NCI-H82 (cell line): ENCODE measurements at regions not wholly inside any gene's neighbourhood (a gene's known extent, or its start where the extent isn't known, plus 50 kb on each side); places are given as distances from the start of the nearest gene placed in this dataset.

Experiments
- DNase-seq: peaks from one replicate; lab custom pipeline; 2025; lab: John Stamatoyannopoulos, UW

DNA sequence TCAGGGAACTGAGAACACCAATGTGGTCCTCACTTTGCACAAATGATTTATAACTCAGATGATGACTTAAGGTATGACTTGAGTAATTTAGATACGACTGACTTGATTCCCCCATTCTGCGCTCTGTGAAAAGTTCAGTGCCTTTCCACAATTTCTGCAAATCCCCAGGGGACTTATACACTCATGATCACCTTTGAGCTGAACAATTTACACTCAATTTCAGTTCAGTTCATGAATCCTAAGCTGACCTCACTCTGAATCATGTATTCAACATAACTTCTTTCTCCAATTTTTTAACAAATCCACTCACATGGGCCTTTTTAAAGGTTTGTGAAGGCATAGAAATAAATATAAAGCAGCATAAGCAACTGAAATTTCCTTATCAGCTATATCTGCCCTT lies 274.2 kb downstream of the FAM76B start:
- no peak for DNase-seq

DNA sequence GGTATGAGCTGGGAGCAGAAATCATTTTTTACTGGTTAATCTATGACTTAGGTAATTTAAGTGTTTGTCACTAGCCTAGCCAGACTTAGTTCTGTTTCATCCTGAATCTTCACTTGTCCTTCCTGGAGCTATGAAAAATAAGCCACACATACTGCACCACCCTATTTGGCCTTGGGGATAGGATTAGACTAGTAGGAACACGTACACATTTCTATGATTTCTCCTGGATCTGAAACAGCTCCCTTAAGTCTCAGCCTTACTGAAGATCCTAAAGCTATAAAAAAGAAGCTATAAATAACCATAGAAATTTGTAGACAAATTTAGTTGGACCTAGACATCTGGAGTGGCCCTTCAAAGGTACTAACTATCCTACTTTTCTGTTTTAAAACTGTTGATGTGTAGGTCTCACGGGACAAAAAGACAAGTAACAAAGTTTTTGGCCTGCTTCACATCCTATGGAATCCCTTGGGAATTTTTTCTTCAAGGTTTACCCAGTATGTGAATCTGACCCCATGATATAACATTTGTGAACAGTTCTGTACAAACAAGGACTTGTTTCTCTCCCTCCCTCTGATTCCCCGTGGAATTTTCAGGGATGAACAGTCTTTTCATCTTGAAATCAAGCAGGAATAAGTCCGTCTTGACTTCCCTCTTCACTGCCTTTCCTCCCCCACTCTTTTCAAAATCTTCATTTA lies 275.0 kb downstream of the FAM76B start:
- no peak for DNase-seq

DNA sequence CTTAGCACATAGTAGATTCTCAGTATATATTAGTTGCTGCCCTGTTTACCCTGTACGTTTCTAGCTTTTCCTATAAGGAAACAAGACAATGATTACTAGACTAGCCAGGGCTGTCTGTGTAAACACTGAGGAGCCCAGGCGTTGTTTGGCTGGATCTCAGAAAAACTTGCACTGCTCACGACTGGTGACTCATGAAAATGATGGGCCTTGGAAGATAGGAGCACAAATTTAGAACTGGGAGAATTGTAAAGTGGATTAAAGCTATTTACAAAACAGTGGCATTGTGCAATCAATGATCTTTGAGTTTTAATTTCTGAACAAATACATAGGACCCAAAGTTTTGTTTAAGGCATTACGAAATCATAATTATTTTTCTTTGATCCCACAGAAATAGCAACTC lies 276.9 kb downstream of the FAM76B start:
- no peak for DNase-seq

DNA sequence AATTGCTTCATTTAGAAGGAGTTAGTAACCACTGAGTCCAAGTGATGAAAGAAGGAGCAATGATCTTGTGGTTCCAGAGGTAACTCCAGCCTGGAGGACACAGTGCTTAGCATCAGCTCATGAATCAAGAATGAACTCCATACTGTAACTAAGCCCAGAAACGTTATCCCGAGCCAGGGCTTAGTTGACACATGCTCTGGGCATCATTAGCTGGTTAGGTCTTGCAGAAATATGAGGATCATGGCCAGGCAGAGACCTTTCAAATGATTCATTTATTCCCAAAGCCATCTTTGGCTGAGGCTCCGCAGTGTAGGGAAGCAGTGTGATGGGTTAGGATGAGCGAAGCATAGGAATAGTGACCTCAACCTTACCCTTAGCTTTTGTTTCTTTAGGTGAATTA lies 277.4 kb downstream of the FAM76B start:
- DNase-seq = no peak

DNA sequence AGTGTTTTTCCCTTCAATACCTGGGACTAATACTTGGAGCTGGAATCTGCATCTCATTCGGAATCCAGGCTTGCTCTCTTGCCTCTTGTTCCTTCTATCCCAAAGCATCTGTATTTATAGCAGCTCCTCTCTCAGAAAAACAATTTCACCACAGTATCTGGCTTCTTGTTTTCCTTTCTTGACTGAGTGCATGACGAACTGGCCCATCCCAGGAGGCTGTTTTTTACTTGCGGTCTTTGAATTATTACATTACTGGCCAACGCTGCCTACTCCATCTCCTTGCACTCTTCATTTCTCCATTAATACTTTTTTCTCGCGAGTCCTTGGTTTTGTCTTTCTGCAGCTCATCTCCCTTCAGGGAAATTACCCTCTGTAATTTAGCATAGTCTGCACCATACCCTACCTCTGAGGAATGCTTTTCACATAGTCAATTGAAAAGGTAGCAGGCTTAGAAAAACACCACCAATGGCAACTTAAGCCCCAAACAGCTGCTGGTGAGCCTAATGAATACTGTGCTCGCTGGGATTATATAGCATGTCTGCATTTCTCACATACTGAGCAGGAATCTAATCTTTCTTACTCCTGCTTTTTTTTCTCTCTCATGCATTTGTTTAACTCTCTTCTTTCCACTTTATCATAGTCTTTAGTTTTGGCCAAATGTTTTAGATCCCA lies 277.4 kb upstream of the SESN3 start:
- DNase-seq = peak; percentile 50

DNA sequence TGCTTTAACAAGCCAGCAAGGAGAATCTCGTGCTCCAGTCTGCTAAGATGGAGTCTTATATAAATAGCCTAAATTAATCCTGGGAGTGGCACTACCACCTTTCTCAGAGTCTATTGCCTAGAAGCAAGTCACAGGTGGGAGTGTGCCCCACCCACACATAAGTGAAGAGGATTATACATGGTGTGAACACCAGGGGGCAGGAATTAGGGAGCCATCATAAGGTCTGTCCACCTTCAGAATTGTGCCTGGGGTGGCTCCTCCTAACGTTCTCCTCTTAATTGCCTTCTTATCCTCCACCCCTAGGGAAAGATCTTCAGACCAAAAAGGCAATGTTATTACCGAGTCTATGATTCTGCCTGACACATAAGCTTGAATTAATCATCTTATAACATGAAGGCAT lies 276.8 kb upstream of the SESN3 start:
- peak; percentile 33 for DNase-seq

DNA sequence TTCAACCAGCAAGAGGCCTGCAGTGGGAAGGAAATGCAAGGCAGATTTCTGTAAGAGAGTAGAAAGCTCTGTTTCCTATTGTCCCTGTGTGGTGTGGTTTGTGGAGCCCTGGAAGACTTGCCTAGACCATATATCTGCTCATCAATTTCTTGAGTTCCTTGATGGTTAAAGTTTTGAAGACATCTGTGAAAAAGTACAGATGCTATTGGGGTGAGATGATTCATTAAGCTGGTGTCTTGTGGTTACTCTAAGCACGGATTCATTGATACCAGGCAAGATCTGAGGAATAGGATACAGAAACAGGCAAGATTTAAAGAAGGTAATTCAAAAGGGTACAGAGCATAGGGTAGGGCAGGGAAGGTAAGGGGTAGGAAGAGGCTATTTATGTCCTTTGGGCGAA lies 275.8 kb upstream of the SESN3 start:
- DNase-seq = no peak

DNA sequence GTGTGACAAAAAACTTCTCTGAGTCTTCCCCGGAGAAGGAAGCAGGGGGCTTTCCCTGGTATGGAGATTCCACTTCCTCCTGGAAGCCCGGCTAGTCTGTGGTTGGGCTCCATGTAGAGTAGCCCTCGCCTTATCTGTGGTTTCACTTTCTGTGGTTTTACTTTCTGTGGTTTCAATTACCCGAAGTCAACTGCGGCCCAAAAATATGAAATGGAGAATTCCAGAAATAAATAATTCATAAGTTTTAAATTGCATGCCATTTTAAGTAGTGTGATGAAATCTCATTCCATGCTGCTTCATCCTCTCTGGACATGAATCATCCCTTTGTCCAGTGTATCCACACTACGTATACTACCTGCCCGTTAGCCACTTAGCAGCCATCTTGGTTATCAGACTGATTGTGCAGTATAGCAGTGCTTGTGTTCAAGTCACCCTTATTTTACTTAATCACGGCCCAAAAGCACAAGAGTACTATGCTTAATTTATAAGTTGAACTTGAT lies 275.0 kb upstream of the SESN3 start:
- DNase-seq = no peak

DNA sequence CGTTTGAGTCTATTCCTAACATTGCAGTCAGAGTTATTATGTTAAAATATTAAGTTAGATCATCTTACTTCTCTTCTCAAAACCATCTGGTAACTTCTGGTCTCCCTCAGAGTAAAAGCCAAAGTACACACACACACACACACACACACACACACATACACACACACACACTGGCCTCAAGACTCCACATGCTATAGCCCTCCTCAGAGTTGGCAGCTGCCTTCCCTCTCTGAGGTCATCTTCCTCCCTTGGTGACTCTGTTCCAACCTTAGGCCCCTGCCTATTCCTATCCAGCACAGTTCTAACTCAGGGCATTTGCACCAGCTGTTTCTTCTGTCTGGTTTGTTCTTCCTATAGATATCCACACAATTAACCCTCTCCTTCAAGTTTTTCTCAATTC lies 272.0 kb upstream of the SESN3 start:
- DNase-seq = no peak

DNA sequence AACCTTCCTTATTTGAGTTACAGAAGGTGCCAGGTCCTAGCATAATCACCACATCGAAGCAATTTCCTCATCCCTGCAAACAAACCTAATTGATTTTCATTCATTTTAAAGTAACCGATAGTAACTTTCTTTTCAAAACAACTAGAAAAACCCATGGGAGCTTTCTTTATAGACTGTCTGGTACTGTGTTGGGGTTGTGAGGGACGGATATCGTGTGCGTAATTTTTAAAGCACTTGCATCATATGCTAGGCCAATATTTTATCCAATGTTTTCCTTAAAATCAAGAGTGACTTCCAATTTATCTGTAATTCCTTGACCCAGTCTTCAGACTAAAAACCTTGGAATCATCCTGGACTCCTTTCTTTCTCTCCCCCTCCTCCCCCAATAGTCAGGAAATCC lies 271.5 kb upstream of the SESN3 start:
- DNase-seq = no peak

DNA sequence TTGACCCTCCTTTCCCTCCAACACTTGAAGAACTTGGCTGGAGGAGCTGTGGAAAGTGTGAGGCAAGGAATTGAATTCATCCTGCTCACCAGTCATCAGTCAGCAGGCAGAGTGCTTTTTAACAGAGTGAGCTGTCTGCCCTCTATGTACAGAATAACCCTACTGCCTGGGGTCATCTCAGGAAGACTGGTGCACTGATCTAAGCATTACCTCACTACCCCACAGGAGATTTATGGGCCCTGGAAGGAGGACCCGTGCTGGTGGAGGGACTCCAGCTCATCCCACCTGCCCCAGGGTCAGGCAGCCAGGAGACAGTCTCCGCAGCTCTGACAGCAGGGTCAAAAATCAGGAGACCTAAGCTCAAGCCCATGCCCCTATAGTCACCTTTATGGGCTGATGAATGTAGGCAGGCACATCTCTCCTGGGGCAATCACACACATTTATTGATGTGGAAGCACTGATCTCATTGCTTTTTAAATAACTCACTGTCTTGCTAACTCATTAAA lies 270.8 kb upstream of the SESN3 start:
- no peak for DNase-seq

DNA sequence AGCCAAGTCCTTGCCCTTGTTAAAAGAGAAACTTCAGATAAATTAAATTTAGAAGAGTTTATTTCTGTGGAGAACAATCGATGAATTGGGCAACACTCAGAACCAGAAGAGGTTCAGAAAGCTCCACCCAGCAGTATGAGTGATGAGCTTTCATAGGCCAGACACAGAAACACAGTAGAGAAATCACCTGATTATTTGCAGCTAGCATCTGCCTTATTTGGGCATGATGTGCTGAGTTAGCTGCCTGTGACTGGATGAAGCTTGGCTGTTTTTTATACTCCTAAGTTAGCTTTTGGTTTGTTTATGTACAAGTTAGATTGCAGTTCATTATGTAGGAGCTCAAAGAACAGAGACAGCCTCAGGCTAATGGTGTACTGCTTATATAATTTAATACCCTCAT lies 269.5 kb upstream of the SESN3 start:
- no peak for DNase-seq

DNA sequence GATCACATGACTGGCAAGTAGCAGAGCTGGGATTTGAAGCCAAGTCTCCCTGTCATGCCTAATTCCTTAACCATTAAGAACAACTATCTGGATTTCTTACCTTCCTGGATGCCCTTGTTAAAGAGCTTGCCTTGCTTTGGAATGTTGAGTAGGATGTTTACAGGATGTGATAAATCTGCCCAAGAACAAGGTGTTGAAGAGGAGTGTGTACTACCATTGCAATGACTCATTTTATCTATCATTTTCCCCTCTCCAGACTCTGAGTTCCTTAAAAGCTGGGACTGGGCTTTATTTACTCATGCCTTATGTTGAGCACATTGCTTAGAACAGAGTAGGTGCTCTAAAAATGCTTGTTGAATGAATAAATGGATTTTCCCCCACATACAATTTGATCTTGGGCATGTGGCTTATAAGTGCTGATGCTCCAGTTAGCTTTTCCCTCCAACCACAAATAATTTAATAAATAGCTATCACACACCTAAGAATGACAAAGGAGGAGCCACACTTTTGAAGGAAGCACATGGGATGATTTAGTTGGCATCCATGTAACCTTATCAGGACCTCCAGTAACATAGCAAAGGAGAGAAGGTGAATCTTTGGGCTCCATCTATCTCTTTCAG lies 268.6 kb upstream of the SESN3 start:
- DNase-seq = no peak

DNA sequence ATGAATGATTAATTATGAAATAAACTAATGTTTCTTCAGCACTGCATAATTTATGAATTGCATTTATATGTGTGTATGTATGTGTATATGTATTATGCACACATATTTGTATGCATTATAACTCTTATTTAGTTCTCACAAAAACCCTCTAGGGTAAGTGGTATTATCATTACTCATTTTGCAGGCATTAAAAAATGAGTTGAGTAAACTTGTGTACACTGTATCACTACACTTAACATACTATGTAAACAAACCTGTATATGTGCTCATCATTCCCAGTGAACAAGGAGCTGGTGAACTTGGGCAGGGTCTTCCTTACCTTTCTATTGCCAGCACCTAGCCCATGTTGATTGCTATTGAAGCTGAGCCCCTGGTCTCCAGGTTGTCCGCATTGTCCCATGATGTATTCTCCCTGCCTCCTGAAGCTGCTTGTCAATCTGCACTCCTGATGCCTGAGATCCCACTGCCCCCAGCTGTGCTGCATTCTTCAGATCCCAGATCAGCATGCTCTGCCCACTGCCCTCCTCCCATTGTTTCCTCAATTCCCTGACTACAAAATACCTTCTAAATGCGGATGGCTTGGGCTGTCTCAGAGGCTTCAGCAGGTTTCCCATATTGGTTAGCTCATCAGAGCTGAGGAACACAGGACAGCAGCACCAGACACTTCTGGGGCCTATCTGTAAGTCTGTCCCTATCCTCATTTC lies 267.9 kb upstream of the SESN3 start:
- DNase-seq = no peak

DNA sequence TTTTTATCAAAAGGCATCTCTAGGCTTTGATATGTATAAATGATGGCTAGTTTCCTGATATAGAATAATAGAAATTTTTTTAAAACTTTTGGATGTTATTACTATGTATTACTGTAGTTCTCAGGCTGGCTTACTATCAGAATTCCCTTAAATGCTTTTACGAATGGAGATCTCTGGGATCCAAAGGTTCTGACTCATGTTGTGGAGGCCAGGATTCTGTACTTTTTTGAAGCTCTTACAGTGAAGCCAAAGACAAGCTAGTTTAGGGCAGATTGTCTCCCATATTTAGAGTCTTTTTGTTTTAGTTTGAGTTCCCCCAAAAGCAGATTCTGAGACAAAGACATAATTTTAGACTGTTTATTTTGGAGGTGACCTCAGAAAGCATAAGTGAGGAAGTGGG lies 265.9 kb upstream of the SESN3 start:
- no peak for DNase-seq

DNA sequence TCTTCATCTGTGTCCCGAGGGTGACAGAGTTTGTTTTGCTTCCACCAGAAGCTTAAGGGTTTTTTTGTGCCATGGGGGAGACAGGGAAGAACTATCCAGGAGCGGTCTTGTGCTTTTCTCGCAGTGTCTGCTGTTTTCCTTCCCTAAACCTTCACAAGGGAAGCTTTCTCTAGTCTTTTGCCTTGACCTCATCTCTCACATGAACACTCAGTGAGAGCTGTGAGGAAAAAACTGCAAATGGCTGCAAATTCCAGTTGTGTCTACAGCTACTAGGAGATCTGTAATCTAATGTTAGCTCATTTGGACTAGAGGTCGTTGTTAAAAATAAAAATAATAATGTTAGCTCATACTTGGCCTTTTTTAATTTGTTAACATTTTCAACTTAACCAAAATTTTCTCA lies 264.7 kb upstream of the SESN3 start:
- no peak for DNase-seq

DNA sequence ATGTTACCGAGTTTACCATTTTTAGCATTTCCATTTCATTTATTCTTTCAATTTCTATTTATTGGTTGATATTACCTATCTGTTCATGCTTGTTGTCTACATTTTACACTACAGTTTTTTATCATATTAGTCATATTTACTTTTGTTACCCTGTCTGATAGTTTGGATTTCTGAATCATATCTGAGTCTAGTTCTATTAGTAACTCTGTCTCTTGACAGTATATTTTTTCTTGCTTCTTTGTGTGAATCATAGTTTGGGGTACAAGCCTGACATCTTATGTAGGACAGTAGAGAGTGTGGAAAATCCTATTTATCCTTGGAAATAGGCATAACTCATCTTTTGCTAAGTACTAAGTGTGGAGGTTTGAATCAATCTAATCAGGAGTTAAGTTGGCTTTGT lies 263.9 kb upstream of the SESN3 start:
- no peak for DNase-seq

DNA sequence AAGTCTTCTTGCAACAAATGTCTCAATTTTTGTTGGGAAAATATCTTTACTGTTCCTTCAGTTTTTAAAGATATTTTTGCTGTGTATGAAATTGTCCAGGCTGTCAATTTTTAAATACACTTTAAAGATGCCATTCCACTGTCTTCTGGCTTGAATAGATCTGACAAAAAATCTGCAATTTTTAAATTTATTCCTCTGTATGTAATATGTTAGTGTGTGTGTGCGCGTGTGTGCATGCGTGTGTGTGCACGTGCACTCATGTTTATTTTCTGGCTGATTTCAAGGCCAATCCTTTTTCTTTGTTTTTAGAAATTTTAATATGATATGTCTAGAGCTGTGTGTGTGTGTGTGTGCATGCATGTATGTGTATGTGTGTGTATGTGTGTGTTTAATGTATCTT lies 263.2 kb upstream of the SESN3 start:
- DNase-seq = no peak

DNA sequence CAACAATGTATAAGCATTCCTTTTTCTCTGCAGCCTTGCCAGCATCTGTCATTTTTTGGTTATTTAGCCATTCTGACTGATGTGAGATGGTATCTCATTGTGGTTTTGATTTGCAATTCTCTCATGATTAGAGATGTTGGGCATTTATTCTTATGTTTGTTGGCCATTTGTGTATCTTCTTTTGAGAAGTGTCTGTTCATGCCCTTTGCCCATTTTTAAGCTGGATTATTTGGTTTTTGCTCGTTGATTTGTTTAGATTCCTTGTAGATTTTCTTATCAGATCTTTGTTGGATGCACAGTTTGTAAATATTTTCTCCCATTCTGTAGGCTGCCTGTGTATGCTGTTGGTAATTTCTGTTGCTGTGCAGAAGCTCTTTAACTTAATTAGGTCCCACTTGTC lies 259.6 kb upstream of the SESN3 start:
- no peak for DNase-seq

DNA sequence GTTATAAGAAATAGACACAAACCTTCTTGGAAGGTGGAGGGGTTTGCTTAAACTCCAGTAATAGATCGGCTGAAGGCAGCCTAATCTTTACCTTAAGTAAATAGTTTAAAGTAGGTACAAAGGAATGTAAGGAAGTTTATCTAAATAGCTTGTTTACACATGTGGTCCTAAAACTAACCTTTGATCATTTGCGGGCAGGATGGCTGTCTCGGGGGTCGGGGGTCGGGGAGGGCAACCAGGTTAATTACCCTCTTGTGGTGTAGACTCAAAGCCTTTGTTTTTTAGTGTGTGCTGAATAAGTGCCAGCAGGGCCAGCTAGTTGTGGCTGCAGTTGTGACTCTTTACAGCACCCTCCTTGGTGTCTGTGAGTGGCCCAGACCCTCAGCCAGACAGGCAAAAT lies 256.9 kb upstream of the SESN3 start:
- no peak for DNase-seq

DNA sequence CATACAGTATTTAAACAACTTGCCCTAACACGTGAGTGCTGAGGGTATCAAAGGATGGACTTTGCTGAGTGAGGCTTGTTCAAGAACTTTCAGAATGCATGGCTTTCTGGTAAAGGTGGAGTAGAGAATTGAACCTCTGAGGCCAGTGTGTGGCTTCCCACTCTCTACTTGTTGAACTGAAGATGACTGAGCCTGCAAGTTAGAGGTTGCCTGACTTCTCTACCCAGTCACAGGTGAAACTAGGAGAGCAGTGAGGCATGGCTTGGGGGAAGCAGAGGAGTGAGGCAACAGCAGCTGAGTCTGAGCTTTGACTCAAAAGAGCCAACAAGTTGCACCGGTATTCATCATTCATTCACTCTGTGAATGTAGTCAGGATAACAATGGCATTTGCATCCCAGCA lies 256.4 kb upstream of the SESN3 start:
- DNase-seq = no peak

DNA sequence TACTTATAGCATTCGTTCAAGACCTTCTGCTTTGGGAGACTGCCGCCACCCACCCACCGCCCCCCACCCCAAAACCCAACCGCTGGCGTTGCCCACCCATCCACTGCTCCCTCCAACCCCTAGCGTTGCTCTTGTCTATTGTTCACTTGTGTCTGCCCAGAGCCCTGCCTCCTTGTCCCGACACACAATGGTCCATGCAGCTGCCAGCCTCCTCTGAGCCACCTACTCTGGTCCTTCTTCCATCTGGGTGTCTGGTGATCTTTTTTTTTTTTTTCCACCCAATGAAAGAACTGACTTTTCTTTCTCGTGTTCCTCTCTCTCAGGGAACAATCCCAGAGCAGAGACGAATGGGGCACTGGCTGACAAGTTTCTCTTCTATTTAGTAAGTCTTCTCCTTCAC lies 256.0 kb upstream of the SESN3 start:
- DNase-seq = no peak

DNA sequence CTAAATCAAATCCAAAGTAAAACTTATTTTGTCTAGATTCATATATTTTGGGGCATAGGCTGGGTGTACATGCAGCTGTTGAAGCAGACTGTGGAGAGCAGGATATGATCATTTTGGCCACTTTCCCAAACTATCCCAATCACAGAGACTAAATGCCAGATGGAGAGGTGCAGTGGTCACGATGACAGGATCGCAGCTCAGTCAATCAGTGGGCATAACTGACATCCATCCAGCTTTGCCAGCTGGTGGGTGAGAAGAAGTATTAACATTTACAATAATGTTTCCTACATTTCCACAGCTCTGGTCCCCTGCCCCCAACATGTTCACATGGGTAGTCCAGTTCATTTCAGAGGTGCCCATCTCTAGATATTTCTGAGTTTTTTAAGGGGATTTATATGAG lies 255.5 kb upstream of the SESN3 start:
- no peak for DNase-seq
